Stimulated activated CD4-positive, alpha-beta T cell treated with anti-CD3 and anti-CD28 coated beads, Interleukin-4, amount 100 ng/mL, for 1 hour (primary cell): ENCODE measurements at regions not wholly inside any gene's neighbourhood (a gene's known extent, or its start where the extent isn't known, plus 50 kb on each side); places are given as distances from the start of the nearest gene placed in this dataset.
"Not testable (repeated sequence)": the region's sequence is repeated elsewhere in the genome, so short reads cannot be mapped to it uniquely, and the experiment has no call there.

Experiments used
- DNase-seq: peaks from one replicate; pipeline ENCODE4 v3.0.0-alpha.2; 2020

DNA sequence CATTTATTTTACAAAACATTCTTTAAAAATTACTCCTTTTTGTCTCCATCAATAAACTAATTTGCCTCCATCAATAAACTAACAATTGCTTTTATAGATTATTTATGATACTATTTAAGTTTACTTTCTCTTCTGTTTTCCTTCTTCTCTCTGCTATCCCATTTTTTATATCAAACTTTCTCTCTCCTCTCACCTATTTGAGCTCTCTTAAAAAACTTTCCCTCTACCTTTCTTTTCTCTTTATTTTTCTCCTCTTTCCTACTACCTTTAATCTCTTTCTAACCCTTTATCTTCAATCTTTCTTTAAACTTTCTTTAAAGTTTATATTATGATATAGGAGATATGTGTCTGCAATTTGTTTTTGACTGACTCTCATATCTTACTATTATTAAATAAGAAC is 566.4 kb downstream of the DACH1 start:
- DNase-seq = no peak

DNA sequence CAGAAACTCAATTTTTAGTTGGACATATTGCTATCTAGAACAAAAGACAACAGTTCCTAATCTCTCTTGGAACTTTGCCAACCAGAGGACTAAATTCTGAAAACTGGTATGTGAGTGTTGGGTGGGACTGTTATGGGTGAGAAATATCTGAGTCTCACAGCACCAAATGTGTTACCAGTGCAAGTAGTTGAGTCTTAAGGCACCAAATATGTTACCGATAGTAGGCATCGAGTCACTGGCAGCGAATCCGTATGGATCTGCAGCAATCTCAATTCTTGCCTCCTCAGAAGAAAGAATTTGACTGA is 575.2 kb downstream of the DACH1 start:
- DNase-seq = no peak

DNA sequence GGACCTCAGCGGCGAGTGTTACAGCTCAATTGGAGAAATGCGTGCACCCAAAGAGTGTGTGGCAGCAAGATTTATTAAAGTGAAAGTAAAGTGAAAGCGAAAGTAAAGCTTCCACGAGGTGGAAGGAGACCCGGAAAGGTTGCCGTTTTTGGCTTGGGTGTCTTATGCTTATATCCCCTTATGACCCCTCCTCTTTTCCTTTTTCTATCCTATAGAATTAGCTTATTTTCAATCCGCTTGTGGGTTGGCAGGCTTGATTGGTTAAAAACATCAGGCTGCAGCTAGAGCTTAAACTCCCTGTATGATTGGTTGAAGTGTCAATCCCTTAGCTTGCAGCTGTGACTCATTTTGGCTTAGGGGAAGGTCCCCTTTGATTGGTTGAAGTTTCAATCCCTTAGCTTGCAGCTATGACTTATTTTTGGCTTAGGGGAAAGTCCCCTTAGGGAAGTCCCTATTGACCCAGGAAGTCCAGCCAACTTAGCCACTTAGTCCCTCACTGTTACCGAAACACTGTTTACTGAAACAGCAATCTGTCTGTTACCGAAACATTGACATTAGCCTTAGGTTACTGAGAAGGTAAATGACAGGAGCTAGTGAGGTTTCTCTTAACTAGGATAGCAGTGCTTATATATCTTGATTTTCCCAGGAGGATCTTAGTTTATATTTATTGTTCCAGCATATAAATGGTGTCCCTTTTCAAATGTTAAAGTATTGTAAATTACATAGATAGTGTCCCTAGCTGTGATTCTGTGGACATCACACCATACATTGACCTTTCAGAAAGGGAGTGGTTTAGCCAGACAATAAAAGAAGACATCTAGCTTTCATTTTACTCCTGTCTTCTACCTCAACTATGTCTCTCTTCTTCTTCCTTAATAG is 575.8 kb downstream of the DACH1 start:
- DNase-seq = peak; percentile 6

DNA sequence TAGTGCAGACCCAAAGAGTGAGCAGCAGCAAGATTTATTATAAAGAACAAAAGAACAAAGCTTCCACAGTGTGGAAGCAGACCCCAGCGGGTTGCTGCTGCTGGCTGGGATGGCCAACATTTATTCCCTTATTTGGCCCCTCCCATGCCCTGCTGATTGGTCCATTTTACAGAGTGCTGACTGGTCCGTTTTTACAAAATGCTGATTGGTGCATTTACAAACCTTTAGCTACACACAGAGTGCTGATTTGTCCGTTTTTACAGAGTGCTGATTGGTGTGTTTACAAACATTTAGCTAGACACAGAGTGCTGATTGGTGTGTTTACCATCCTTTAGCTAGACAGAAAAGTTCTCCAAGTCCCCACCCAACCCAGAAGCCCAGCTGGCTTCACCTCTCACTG is 577.0 kb downstream of the DACH1 start:
- DNase-seq = not testable (repeated sequence)

DNA sequence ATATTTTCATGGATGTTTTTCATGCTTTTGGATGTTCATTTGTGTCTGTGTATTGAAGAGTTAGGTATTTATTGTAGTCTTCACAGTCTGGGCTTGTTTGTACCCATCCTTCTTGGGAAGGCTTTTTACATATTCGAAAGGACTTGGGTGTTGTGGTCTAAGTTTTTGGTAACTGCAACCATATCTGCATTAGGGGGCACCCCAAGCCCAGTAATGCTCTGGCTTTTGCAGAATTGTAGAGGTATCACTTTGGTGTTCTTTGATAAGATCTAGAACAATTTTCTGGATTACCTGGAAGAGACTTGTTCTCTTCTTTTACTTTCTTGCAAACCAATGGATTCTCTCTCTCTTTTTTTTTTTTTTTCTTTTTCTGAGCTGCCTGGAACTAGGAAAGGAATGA is 581.3 kb downstream of the DACH1 start:
- DNase-seq = no peak

DNA sequence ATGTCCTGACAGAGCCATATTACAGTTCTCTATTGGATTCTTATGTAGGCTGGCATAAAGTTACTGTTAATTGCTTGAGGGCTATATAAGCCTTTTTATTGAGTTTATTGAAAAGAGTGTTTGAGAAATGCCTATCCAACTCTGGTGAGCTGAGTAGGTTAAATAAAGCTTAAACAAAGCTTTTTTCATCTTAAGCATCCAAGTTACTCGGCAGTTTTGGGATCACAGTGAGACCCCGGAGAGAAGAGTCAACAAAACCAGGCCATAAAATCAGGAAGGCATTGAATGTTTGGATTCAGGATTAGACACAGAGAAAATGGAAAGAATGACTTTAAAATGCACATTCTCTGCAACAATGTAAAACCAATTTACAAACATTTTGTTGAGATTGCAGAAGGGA is 588.5 kb downstream of the DACH1 start:
- no peak for DNase-seq

DNA sequence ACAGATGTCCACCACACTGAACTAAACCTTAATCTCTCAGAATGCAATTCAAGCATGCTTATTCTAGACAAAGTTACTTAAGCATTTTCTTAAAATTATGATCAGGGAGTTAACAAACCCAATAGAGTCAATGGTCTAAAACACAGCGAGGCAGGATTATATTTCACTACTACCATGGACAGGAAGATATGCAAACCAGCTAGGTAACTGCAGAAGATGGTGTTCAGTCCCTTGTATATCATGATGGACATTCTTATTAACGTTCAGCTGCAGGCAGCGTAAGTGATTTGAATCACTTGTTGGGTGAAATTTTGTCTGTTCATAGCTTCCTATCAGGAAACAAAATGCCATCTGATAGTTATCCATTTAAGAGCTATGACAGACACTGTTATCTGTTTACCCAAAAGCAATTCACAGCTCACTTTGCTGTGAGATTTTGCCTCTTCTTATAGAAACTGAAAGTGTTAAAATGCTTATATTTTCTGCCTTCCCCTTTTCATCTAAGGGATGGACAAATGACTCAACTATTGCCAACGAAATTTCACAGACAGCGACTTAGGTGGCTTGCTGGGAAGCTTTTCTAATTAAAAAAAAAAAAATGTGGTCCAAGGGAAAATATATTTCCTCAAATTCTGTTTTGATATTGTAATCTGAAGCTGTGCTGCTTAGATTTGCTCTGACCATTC is 591.9 kb downstream of the DACH1 start:
- no peak for DNase-seq

DNA sequence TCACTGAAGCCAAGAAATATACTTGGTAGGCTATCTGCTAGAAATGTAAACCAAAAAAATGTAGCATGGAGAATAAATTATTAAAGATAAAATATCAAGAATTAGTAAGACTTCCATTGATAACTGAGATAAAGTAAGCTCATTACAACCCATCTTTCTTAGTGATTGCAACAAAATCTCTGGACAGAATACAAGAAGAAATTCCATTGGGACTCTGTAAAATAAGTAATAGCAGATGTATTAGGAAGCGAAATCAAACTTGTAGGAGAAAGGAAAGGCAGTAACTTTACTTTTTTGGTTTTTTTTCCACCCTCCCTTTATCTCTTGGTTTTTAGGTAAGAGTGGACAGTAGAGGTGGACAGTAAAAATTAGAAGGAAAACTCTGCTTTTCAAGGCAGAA is 605.7 kb downstream of the DACH1 start:
- DNase-seq = no peak

DNA sequence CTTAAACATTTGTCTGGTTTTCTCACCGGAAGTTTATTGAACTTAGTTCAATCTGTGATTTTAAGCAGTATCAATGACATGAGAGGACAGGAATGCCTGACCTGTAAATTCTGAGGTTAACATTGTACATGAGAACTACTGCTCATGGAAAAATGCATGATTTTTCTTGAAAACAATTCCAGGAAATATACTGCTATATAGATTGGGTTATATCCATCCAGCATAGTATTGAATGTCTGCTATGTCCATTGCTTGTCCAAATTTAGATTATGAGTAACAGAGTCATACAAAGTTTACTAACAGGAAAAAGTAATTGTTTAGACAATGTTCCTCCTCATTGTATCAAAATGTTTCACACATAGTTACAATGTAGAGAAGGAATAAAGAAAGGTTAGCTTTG is 606.8 kb downstream of the DACH1 start:
- DNase-seq = no peak

DNA sequence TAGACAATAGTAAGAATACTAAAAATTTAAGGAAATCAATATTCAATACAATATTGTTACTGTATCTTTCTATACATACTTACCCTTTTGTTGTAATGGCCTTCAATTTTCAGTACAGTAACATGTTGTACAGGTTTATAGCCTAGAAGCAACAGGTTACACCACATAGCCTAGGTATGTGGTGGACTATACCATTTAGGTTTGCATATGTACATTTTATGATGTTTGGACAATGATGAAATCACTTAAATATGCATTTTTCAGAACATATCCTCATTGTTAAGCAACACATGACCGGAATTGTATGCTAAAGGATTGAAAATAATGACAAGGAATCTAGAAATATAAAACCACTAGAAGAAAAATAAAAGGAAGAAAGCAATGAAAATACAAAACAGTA is 611.4 kb downstream of the DACH1 start:
- no peak for DNase-seq

DNA sequence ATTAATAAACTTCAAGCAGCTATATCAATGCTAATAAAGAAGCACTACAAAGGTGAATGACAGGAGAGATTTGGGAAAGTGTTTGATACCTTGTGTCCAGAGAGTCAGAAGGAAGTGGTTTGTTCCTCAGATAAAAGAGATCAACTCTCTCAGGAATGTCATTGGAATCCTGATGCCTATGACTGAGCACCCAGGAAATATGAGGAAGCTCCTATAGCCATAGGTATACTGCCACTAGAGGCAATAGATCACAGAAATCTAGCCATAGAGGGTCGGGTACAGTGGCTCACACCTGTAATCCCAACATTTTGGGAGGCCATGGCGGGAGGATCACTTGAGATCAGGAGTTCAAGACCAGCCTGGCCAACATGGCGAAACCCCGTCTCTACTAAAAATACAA is 612.6 kb downstream of the DACH1 start:
- no peak for DNase-seq

DNA sequence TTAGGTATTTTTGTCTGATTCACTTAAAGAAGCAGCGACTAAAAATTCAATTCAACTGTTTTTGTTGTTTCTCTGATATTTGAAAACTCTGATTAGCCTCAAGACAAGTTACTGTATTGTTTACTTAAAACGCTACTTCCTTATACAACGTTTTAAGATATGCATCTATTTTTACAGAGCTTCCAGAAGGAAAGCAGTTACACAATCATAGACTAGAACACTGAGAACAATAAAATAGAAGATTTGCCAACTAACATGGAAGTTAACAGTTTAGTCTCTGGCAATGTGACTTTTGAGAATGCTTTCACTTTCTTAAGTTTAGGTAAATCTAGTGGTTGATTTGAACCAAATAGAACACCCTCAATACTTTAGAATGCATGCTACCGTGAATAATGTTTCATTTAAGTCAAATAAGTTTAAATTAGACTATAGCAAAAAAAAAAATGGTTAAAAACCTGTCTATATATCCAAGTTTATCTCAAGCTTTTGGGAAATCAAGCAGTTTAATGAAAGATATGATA is 614.8 kb downstream of the DACH1 start:
- no peak for DNase-seq

DNA sequence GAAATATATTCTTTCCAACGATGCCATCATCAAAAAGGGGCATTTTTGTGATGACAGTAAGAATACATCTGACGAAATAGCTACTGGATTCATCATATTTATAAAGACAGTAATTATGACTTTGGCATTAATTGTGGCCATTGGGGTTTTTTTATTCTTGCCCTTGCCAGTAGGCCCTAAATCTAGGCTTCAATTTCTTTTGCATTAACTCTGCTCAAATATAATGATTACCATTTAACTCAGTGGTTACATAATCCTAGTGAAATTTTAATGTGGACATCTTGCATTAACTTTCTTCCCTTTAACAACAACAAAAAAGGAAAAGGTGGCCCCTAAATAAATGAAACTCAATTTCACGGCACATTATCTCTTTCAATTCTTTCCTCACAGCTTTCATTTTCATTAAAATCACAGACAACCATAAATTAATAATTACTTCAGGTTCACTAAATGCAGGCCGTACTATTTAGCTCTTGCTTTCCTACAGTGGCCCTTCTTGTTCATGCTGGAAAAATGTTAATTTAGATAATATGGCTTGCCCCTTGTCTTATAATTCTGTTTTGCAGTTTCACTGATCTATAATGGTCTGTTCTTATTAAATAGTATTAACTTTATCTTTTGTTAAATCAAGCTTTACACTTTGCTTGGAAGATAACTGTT is 615.6 kb downstream of the DACH1 start:
- DNase-seq = no peak

DNA sequence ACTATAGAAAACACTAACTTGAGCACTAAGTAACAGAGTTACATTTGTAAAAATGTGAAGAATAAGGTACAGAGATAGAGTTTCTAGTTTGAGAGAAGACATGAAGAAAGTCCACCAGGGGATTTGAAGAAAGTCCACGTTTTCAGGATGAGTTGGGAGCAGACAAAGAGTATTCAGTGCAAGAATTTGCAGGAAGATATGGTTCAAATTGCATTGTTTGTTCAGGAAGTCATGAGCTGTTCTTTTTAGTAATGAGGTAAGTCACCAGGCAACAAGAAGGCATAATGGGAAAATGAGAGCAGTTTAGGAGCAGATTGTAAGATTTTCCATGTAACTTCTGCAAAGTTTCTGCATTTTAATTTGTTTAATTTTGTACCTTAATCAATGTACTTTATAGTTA is 618.0 kb downstream of the DACH1 start:
- no peak for DNase-seq

DNA sequence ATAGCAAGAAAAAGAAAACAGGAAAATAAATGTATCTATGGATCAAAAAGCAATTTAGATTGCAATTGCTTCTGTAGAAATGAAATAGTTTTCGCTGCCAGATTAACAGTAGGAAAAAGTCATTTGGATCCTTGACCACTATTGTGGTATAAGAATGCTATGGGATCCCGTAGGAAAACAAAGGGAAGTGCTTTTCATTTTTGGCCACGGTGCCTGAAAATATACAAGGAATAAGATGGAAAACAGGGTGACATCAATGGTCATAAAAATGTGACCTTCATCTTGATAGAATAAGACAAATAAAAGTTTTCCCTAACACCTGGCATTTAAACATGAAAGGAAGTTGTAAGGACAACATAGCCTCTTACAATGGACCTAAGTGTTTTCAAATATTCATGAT is 622.8 kb downstream of the DACH1 start:
- no peak for DNase-seq

DNA sequence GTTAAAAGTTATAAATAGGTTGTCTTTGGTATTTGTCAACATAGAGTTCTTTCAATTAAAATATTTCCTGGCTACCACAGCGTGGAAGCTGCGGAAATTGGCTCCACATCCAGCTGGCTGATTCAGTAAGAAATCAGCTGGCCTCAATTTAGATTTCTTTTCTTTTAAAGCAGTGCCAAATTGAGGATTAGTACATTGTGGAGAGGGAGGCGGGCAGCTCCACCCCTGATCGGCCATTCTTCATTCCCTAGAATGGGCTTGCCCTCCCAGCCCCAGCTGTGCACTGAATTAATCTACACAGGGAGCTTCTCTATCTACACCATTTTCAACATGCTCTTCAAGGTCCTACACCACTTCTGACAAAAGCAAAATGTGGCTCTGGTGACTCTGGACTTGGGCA is 624.8 kb downstream of the DACH1 start:
- no peak for DNase-seq

DNA sequence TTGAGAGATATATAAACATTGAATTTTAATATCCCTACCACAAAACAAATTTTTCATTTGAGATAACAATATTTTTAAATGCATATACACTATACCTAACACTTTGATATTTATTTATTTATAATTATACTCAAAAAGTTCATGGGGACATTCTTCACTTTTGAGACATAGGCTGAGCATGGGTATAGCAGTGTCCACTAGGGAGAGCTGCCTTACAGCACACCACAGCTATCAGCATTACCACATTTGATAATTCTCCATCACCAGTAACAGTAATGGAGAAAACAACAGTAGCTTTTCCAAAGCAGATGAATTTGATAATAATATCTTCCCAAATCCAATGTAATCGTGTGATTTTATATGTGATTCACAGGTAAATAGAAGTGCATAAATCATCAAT is 626.1 kb downstream of the DACH1 start:
- DNase-seq = no peak

DNA sequence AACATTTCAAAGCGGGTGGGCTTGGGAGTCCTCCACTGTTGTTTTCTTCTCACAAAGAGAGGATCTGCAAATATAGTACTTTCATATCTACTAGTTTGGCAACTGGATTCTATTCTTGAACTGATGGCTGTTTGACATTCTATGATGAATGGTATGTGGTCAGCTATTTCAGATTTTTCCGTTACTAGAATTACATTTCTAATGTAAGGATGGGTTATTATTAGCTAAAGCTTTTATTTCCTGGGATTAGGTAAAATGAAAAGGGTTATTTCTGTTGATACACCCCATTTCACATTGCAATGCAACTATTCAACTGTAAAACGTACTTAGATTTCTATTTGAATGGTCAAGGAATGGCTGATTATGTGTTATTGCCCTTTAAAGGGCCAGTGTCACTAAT is 629.7 kb downstream of the DACH1 start:
- no peak for DNase-seq

DNA sequence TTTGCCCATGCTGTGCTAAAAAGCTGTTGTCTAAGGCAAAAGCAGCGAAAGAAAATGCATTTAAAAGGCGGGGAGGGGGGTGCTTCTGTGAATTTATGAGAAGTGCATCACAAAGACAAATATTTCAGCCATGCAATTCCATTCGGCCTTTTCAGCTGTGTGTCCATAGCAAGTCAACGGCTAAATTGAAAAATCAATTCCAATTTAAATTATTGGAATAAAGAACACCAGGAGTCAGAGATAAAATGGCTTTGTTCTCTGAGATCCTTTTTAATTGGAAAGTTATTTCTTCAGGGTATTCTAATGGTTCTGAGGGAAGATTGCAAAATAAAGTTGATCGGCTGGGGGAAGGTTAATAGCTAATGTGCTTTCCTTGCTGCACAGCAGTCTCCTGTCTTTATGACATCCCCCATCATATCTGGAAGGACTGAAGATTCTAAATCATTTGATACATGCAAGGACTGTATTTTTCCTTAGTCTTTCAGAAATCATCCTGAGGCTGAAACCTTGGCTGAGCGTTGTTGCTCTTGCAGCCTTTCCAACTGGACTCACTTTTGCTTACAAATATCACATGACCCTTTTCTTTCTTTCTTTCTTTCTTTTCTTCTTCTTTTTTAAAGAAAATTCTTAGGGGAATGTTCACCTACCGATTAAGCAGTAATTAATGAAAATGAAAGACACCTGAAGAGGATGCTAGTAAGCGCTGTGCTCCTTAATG is 647.1 kb downstream of the DACH1 start:
- DNase-seq = no peak

DNA sequence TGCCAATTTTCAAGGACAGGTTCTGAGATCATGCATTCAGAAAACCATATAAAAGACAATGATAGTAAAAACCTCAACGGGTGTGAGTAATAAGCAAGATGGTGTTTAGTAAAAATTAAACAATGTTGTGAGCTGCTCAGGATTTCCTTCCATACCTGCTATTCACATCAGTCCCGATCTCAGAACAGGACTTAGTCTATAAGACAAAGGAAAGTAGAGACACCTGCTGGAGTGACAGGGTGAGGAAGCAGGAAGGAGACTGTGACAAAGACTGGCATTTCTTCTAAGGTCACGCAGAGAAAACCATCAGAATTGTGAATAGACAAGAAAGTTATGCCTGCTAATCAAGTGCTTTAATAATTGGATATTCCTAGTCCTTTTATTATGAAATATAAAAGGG is 648.0 kb downstream of the DACH1 start:
- DNase-seq = no peak

DNA sequence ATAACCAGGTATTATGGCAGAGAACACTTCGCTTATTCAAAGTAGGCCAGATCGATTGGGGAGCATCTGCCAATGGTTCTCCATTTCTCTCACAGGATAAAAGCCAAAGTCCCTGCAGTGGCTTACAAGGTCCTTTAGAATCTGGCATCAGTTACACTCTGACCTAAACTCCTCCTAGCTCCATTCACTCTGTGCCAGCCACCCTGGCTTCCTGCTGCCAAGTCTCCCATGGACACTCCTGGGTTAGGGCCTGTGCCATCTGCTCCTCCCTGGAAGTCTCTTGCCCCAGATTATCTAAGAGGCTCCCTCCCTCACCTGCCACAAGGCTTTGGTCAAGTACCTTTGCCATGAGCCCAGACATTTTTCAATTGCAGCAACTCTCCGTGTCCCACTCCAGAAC is 649.2 kb downstream of the DACH1 start:
- DNase-seq = no peak

DNA sequence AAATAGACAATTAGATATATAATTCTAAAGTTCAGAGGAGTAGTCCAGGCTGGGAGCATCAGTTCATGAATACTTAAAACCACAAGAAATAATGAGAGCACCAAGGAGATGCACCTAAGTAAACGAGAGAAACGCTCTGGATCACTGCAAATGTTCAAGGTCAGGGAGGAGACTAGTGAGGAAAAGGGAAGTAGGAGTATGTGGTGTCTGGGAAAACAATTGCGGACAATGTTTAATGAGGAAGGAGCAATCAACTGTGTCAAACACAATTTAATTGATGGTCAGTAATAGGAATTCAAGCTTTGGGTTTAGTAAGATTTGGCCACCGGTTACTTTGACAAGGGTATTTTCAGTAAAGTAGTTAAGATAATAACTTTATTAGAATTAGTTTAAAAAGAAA is 652.2 kb downstream of the DACH1 start:
- DNase-seq = no peak

DNA sequence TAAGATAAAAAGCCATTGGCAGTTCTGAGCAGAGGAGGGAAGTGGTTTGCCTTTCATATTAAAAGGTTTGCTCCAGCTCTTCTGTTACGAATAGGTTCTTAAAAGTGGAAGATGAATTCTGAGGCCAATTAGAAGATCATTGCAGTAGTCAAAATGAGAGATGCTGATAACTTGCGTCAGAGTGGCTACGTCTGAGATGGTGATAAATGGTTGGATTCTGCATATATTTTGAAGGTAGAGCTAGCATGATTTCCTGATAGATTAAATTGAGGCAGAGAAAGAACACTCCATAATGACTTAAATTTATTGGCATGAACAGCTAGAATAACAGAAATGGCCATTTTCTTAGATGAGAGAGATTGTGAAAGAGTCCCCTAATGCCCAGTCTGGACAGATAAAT is 652.6 kb downstream of the DACH1 start:
- no peak for DNase-seq
